Large intestine (tissue), 3 donors: ENCODE measurements at regions not wholly inside any gene's neighbourhood (a gene's known extent, or its start where the extent isn't known, plus 50 kb on each side); places are given as distances from the start of the nearest gene placed in this dataset.

ENCODE experiments used
- DNase-seq, 2 donors: peaks; one replicate each; pipeline versions ENCODE4 v3.0.0 to v3.0.0-alpha.2; 2013
- H3K27ac ChIP-seq: one replicate; pipeline ENCODE4 v1.5.1; 2013; ENCODE audit warnings: low read length
- H3K27me3 ChIP-seq: 2 replicates; pipeline ENCODE4 v1.6.1; 2013; ENCODE audit warnings: low read length; ENCODE audit not compliant: control insufficient read depth, insufficient read depth
- H3K36me3 ChIP-seq: 2 replicates; pipeline ENCODE4 v1.6.1; 2013; ENCODE audit warnings: low read length; ENCODE audit not compliant: control insufficient read depth, insufficient read depth
- H3K4me1 ChIP-seq: one replicate; pipeline ENCODE4 v1.6.1; 2013; ENCODE audit warnings: low read length; ENCODE audit not compliant: control insufficient read depth, insufficient read depth
- H3K4me3 ChIP-seq: one replicate; pipeline ENCODE4 v1.5.1; 2013; ENCODE audit warnings: low read length
- H3K9me3 ChIP-seq: one replicate; pipeline ENCODE4 v1.6.1; 2013; ENCODE audit warnings: mild to moderate bottlenecking, low read depth, low read length, moderate library complexity; ENCODE audit not compliant: control insufficient read depth
- WGBS: methylation state at CpG from one replicate; pipeline ENCODE4 v1.1.5; 2013; ENCODE audit warnings: low lambda C conversion rate; ENCODE audit not compliant: insufficient coverage; 5-methylcytosine and 5-hydroxymethylcytosine counted together

DNA sequence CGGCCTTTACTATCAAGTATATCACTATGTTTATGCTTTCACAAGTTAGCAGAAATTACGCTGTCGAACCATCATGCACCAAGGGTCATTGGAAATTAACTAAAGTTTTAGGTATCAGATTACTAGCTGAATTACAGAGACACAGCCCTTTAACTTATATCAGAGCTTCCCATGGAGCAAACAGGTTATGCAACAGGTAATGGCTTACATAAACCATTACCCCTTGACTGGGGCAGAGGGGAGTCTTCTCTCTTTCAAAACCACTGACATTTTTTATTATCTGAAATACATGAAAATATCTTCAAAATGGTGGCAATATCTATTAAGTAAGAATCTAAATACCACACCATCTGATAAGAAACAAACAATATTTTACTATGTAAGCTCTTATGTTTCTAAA, 1692.9 kb upstream of the SLC10A2 start:
- Histone ChIP-seq H3K4me1 (no peaks in the 10 kb centered on the region), H3K9me3 (no peaks in the 10 kb centered on the region), H3K36me3 (no peaks in the 10 kb centered on the region), H3K27ac (no peak overlapping the region), H3K27me3 (no peaks in the 10 kb centered on the region), H3K4me3 (no peak overlapping the region)
- no peak for DNase-seq
- 88% methylated on average over 1 of the region's 3 CpGs for WGBS

DNA sequence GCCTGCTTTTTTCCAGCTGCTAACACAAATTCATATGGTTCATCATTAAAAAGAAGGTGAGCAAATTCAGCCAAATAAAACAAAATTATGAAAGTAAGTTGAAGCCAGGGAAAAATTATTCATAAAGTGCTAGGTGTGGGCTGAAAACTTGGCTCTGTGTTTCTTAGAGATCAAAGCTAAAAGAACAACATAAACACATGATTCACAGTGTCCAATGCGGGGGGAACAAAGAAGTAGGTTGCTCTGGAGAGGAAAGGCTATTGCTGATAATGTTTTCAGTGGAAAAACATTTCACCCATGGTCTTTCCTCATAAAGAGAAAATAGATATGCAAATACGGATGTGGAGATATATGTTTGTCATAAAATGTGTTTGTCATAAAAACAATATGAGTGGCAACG, 1691.5 kb upstream of the SLC10A2 start:
- DNase-seq, result no peak
- WGBS, result no CpG with 5 or more reads among the region's 3 CpGs
- no peaks in the 10 kb centered on the region for H3K36me3 ChIP-seq
- no peaks in the 10 kb centered on the region for H3K9me3 ChIP-seq
- H3K4me3 ChIP-seq, result no peak overlapping the region
- no peak overlapping the region for H3K27ac ChIP-seq
- H3K27me3 ChIP-seq, result no peaks in the 10 kb centered on the region
- H3K4me1 ChIP-seq, result no peaks in the 10 kb centered on the region

DNA sequence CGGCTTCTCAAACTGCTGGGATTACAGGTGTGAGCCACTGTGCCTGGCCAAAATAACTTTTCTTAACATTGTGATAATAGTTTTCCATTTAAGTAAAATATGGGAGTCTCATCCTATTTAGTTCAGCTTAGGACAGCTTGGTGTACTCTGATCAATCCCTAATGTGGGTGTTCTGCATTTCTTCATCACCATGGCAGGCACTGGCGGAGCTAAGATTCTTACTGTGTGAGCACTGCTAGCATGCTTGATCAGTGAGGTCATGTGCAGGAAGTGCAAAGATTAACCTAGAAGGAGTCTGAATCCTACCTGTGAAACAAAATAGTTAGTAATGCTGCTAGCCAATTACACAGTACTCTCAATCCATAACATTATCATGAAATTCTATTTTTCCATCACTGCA, 1684.2 kb upstream of the SLC10A2 start:
- WGBS, result no CpG with 5 or more reads among the region's 2 CpGs
- no peaks in the 10 kb centered on the region for H3K27me3 ChIP-seq
- no peak overlapping the region for H3K4me3 ChIP-seq
- H3K4me1 ChIP-seq, result no peaks in the 10 kb centered on the region
- H3K9me3 ChIP-seq, result no peaks in the 10 kb centered on the region
- no peaks in the 10 kb centered on the region for H3K36me3 ChIP-seq
- no peak overlapping the region for H3K27ac ChIP-seq
- DNase-seq, result peak; percentile 2 to 5

- Histone ChIP-seq H3K9me3 (no peaks in the 10 kb centered on the region), H3K4me3 (no peak overlapping the region), H3K27me3 (no peaks in the 10 kb centered on the region), H3K36me3 (no peaks in the 10 kb centered on the region), H3K4me1 (no peaks in the 10 kb centered on the region), H3K27ac (no peak overlapping the region)
- DNase-seq, result no peak
- no CpG with 5 or more reads among the region's 7 CpGs for WGBS
Measured at GRCh38 chr13:104740641-104741222, 1674.5 kb upstream of the SLC10A2 start.

GRCh38 chr13:104737713-104738112, 1671.5 kb upstream of the SLC10A2 start:
- no peaks in the 10 kb centered on the region for H3K36me3 ChIP-seq
- no CpG with 5 or more reads among the region's 6 CpGs for WGBS
- no peaks in the 10 kb centered on the region for H3K27me3 ChIP-seq
- no peaks in the 10 kb centered on the region for H3K9me3 ChIP-seq
- H3K27ac ChIP-seq, result no peak overlapping the region
- no peaks in the 10 kb centered on the region for H3K4me1 ChIP-seq
- H3K4me3 ChIP-seq, result no peak overlapping the region
- DNase-seq, result no peak

DNA sequence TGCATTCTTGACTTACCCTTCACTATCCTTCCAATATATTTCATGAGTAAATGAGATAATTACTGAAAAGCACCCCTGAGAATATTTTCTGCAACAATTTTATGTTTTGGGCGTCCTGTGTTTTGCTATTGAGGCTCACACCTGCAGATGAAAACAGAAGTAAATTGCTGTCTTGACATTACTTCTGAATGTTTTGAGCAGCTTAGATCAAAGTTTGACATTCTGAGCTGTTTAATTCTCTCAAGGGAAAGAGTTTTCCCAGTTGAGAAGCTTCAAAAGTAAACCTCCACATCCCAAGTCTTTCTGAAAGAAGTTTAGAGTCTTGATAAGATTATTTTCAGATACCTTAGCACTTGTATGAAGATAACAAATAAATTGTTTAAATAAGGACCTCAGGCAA, 1667.2 kb upstream of the SLC10A2 start:
- no peaks in the 10 kb centered on the region for H3K4me1 ChIP-seq
- no peak overlapping the region for H3K27ac ChIP-seq
- H3K4me3 ChIP-seq, result no peak overlapping the region
- no CpG with 5 or more reads among the region's 1 CpG for WGBS
- no peaks in the 10 kb centered on the region for H3K36me3 ChIP-seq
- DNase-seq, result no peak
- no peaks in the 10 kb centered on the region for H3K9me3 ChIP-seq
- no peaks in the 10 kb centered on the region for H3K27me3 ChIP-seq

GRCh38 chr13:104715111-104715510, 1648.9 kb upstream of the SLC10A2 start:
- no peaks in the 10 kb centered on the region for H3K4me1 ChIP-seq
- H3K27ac ChIP-seq, result no peak overlapping the region

DNA sequence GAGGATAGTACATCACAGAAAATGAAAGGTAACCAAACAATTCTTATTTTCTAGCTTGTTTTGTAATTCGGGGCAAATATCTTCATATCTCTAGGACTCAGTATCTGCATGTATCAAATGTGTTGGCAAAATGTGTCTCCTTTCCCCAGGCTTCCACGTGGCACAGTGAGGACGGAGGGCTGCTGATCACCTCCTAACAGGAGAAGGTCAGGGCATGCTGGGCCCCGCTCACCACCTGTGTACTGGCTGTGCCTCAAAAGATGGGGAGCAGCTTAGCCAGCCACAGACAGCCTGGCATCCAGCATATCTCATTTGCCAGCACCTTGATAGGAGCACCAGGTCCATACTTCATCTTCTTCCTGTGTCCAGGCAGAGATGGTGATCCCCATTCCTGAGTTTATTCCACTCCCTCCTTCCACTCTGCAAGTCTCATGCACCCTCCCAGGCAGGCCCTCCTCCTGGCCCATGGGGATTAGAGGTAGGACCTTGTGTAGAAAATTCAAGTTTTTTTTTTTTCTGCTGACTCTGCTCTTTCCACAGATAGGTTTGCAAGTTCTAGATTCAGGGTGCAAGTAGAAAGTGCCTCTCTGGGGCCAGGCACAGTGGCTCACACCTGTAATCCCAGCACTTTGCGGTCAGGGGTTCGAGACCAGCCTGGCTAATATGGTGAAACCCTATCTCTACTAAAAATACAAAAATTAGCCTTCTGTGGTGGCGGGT, 1639.0 kb upstream of the SLC10A2 start:
- no peak overlapping the region for H3K27ac ChIP-seq
- WGBS, result 100% methylated on average over 1 of the region's 7 CpGs

More at GRCh38 chr13:104715111-104715510, 1648.9 kb upstream of the SLC10A2 start:
- DNase-seq, result no peak
- Histone ChIP-seq H3K4me3 (no peak overlapping the region), H3K27me3 (no peaks in the 10 kb centered on the region), H3K9me3 (no peaks in the 10 kb centered on the region), H3K36me3 (no peaks in the 10 kb centered on the region)

DNA sequence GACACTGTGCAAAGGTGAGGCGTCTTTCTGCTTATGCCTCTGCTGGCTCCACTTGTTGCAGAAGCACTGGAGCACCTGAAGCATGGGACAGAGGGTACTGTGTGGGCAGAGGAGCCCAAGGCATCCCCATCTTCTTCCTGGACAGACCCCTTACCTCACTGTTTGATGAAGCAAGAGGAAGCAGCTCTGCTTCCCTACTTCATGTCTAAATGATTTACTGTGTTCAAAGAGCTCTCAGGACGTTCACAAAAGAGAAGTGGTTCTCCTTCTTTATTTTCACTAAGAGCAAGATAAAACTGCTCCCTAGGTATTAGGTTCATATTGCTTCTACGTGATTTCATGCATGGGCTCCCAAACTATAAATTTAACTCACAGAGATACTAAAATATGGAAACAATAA, 1635.4 kb upstream of the SLC10A2 start:
- H3K9me3 ChIP-seq, result no peaks in the 10 kb centered on the region
- H3K4me1 ChIP-seq, result no peaks in the 10 kb centered on the region
- DNase-seq, result no peak
- no peak overlapping the region for H3K4me3 ChIP-seq
- WGBS, result no CpG with 5 or more reads among the region's 3 CpGs
- no peak overlapping the region for H3K27ac ChIP-seq
- H3K27me3 ChIP-seq, result no peaks in the 10 kb centered on the region
- no peaks in the 10 kb centered on the region for H3K36me3 ChIP-seq

More for the DNA sequence above, 1639.0 kb upstream of the SLC10A2 start:
- Histone ChIP-seq H3K27me3 (no peaks in the 10 kb centered on the region), H3K9me3 (no peaks in the 10 kb centered on the region), H3K4me3 (no peak overlapping the region), H3K4me1 (no peaks in the 10 kb centered on the region), H3K36me3 (no peaks in the 10 kb centered on the region)
- DNase-seq, result no peak

GRCh38 chr13:104694397-104694796, 1628.2 kb upstream of the SLC10A2 start:
- Histone ChIP-seq H3K4me3 (no peak overlapping the region), H3K27ac (no peak overlapping the region), H3K9me3 (no peaks in the 10 kb centered on the region), H3K4me1 (no peaks in the 10 kb centered on the region), H3K27me3 (no peaks in the 10 kb centered on the region), H3K36me3 (no peaks in the 10 kb centered on the region)
- no peak for DNase-seq

- Histone ChIP-seq H3K27me3 (no peaks in the 10 kb centered on the region), H3K4me1 (no peaks in the 10 kb centered on the region), H3K27ac (no peak overlapping the region), H3K4me3 (no peak overlapping the region), H3K9me3 (no peaks in the 10 kb centered on the region), H3K36me3 (no peaks in the 10 kb centered on the region)
- 64% methylated on average over 3 of the region's 4 CpGs for WGBS
- DNase-seq, result no peak
Measured at GRCh38 chr13:104693126-104693525, 1626.9 kb upstream of the SLC10A2 start.
